GM18505 (cell line): ENCODE measurements at regions not wholly inside any gene's neighbourhood (a gene's known extent, or its start where the extent isn't known, plus 50 kb on each side); places are given as distances from the start of the nearest gene placed in this dataset.
"Not testable (repeated sequence)": the region's sequence is repeated elsewhere in the genome, so short reads cannot be mapped to it uniquely, and the experiment has no call there.

Experiments
- ATAC-seq: cut with Tn5 transposase; IDR thresholded peaks from one replicate; pipeline ENCODE4 v1.9.1; 2021; ENCODE audit not compliant: unreplicated experiment
- POLR2A ChIP-seq: IDR thresholded peaks from 4 replicates; pipeline ENCODE4 v1.6.1; 2011; ENCODE audit warnings: borderline replicate concordance; ENCODE audit not compliant: insufficient read depth, insufficient read length; ENCODE audit errors: extremely low read depth

GRCh38 chr6:18527836-18528743 is 140.9 kb downstream of the RNF144B start:
- no peak for TF ChIP-seq POLR2A
- ATAC-seq, result no peak

DNA sequence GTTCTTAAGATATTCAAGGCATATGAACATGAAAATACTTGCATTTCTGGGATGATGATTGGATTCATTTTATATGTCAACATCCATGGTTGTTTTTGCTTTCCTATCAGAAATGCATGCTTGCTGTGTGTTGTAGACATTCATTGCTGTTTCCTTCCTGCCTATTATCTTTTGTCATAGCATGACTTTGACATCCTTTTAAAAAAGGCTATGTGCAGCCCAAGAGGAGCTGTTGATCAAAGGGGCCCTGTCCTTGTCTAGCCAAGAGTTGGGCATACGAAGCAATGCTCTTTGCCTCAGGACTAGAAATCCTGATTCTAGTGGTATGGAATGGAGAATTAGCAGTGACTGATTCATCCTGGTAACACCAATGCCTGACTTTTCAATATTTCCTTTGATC is 143.1 kb downstream of the RNF144B start:
- TF ChIP-seq POLR2A, result no peak
- ATAC-seq, result no peak

- no peak for ATAC-seq
- TF ChIP-seq POLR2A, result no peak
Measured at GRCh38 chr6:18532139-18532538, 145.0 kb downstream of the RNF144B start.

- no peak for ATAC-seq
- TF ChIP-seq POLR2A, result no peak
Measured at GRCh38 chr6:18533793-18534192, 146.6 kb downstream of the RNF144B start.

DNA sequence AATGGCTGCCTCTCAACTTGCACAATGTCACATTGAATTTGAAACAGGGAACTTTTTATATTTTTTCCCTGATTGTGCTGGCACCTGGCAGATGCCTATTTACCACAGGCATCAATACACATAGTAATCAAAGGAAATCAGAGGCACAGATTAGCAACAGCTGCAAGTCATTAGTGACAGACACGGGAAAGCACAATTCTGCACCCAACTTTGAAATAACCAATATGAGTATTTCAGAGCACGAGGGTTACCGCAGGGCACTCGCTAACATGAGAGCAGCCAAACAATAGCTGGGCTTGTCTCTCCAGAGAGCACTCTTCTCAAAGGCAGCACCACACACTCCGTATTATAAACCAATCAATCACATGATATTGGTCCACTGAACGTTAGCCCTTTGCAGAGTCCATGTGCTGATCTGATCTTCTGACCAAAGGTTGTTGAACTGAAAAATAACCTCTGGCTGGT is 149.5 kb downstream of the RNF144B start:
- no peak for ATAC-seq
- TF ChIP-seq POLR2A, result no peak

- no peak for ATAC-seq
- TF ChIP-seq POLR2A, result no peak
Measured at GRCh38 chr6:18538315-18538714, 151.2 kb downstream of the RNF144B start.

- ATAC-seq, result no peak
- TF ChIP-seq POLR2A, result no peak
Measured at GRCh38 chr6:18543051-18543450, 155.9 kb downstream of the RNF144B start.

- ATAC-seq, result not testable (repeated sequence)
Measured at GRCh38 chr6:18545142-18545541, 158.0 kb downstream of the RNF144B start.

DNA sequence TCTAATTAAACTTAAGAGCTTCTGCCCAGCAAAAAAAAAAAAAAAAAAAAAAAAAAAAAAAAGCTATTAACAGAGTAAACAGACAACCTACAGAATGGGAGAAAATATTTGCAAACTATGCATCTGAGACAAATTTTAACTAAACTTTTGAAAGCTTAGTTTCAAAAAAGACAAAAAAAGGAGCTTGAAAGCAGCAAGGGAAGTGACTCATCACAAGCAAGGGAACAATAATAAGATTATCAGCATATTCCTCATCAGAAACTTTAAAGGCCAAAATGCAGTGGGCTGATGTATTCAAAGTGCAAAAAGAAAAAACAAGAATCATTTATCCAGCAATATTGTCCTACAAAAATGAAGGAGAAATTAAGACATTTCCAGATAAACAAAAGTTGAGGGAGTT is 158.6 kb downstream of the RNF144B start:
- ATAC-seq, result no peak
- TF ChIP-seq POLR2A, result no peak

DNA sequence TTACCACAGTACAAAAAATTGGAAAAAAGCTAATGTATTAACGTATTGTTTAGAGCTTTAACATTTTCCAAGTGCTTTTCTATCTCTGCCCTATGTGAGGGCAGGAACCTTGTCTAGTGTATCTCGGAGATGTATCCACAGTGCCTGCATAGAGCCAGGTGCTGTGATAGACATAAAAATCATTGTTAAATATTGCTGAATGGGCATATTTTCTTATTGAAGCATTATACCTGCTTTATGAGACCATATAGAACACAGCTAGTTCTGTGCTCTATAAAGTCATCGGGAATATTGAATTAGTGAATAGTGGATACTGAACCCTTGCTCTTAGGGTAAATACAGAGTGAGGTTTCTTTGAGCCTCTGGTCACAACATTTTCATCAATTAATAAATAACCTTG is 163.0 kb downstream of the RNF144B start:
- ATAC-seq, result no peak
- TF ChIP-seq POLR2A, result no peak

GRCh38 chr6:18551228-18551627 is 164.1 kb downstream of the RNF144B start:
- TF ChIP-seq POLR2A, result no peak

DNA sequence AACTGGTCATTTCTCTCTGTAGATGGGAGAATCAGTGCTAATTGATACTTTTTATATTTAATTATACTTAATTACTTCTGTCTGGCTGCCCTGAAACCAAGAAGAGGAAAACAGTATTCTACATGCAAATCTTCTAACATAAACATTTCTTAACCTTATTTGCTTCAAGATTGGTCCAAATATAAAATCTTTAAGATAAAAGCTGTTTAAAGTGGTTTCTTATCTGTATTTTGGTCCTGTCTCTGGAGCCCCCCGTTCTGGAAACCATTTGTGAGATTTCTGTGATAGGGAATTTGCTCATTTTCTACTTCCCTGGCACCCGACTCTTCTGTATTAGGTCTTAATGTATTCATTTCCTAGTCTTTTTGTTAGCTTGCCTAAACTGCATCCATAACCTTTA is 168.6 kb downstream of the RNF144B start:
- ATAC-seq, result no peak

More at GRCh38 chr6:18551228-18551627, 164.1 kb downstream of the RNF144B start:
- ATAC-seq, result no peak

DNA sequence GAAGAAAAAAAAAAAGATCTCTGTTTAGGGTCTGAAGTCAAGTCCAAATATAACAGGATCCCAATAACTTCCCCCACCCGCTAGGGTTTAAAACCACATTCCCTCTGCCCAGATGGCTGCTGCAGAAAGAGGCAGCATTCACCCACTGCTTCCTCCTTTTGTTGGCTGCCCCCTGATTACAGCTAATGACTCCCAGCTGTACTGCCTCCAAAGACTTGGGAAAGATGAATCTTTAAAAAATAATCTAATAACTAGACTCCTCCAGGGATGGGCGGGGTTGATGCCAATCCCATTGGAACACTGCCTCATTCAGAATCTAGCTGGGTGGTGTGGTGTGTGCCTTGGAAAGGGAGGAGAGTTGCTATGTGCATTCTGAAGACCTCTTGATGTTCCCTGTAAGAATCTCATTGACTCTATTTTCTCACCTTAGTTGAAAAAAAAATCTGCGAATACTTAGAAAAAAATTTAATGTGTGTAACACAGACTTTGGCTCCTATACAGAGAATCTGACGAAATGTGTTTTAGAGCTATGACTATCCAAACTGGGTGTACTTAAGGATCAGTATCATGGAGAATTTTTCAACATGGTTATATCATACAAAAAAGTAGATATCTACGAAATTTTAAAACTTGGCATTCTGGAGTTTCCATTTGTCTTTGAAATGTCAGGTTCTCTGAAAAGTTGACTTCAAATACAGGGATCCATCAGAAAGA is 174.0 kb downstream of the RNF144B start:
- no peak for TF ChIP-seq POLR2A
- ATAC-seq, result no peak

More for the DNA sequence above, 168.6 kb downstream of the RNF144B start:
- TF ChIP-seq POLR2A, result no peak

DNA sequence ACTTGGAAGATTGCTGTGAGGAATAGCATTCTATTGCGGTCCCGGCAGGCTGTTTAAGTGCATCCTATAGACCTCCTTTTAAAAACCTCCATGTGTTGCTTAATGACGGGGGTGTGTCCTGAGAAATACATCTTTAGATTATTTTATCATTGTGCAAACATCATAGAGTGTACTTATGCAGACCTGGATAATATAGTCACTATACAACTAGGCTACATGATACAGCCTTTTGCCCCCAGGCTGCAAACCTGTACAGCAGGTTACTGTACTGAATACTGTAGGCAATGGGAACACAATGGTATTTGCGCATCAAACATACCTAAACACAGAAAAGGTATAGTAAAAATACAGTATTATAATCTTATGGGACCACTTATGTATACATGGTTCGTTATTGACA is 175.6 kb downstream of the RNF144B start:
- TF ChIP-seq POLR2A, result no peak
- ATAC-seq, result no peak

DNA sequence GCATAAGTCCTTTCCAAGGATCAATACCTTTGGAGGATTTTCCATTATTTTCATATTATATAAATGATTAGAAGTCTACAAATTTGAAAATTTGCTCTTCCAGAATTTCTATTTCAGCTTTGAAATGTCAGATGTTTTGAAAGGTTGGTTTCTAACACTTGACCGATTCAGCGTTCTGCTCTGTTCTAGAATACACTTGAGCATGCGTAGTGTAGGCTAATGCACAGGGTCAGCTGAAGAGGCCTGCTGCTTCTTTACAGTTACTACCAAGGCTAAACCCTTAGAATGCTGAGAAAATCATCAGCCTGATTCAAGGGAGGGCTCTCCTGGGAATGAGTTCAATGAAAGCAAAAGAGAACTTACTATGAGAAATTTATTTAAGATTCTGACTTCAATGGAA is 177.6 kb downstream of the RNF144B start:
- ATAC-seq, result no peak
- TF ChIP-seq POLR2A, result no peak

GRCh38 chr6:18565231-18565630 is 178.1 kb downstream of the RNF144B start:
- TF ChIP-seq POLR2A, result no peak
- no peak for ATAC-seq
